ENCODE measurements at regions not wholly inside any gene's neighbourhood (a gene's known extent, or its start where the extent isn't known, plus 50 kb on each side); places are given as distances from the start of the nearest gene placed in this dataset.
A peak's percentile ranks its signal among the peaks of the same experiment; 100 is the strongest.
"Not testable (repeated sequence)": the region's sequence is repeated elsewhere in the genome, so short reads cannot be mapped to it uniquely, and the experiment has no call there.

- intact Hi-C loops (cut with micrococcal nuclease; ENCODE audit: unreplicated experiment); H3K36me3 ChIP-seq (ENCODE audit: insufficient read depth, low read length, poor library complexity, severe bottlenecking); H3K27me3 ChIP-seq (replicated peaks; ENCODE audit: insufficient read depth, low read depth, low read length, poor library complexity); H3K27ac ChIP-seq (ENCODE audit: low read depth, low read length, poor library complexity, severe bottlenecking); H3K4me3 ChIP-seq (ENCODE audit: low read depth, low read length, poor library complexity, severe bottlenecking); CTCF ChIA-PET; DNase-seq (ENCODE audit: low spot score); H3K4me1 ChIP-seq (ENCODE audit: insufficient read depth, low read length, poor library complexity, severe bottlenecking); BruUV-seq (replicated peaks); POLR2A ChIA-PET (ENCODE audit: low non-redundant PET); H3K9me3 ChIP-seq (ENCODE audit: low read depth, low read length, poor library complexity, severe bottlenecking): not testable (repeated sequence)
Observed at GRCh38 chr20:30871127-30871526, 386.3 kb upstream of the DEFB115 start.

DNA sequence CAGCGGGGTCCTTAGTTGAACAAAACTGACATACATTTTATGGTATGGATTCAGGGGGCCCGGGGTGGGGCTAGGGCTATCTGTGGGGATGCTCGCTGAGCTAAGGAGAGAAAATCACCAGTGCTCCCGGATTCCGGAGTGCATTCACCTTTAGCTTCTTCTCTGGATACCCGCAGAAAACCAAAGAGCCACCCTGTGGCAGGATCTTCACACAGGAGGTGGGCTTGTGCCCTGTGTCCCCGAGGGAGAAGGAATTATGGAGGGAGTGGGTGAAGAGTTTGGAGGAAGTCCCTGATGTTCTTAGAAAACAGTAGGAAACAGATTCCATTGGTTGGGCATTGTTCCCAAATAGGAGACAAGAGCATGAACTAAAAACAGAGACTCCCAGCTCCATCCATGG lies 385.2 kb upstream of the DEFB115 start:
- H3K4me3 ChIP-seq (ENCODE audit: low read depth, low read length, poor library complexity, severe bottlenecking); DNase-seq (ENCODE audit: low spot score); POLR2A ChIA-PET (ENCODE audit: low non-redundant PET); H3K9me3 ChIP-seq (ENCODE audit: low read depth, low read length, poor library complexity, severe bottlenecking); H3K27me3 ChIP-seq (replicated peaks; ENCODE audit: insufficient read depth, low read depth, low read length, poor library complexity); BruUV-seq (replicated peaks); H3K36me3 ChIP-seq (ENCODE audit: insufficient read depth, low read length, poor library complexity, severe bottlenecking); CTCF ChIA-PET; intact Hi-C loops (cut with micrococcal nuclease; ENCODE audit: unreplicated experiment); H3K27ac ChIP-seq (ENCODE audit: low read depth, low read length, poor library complexity, severe bottlenecking); H3K4me1 ChIP-seq (ENCODE audit: insufficient read depth, low read length, poor library complexity, severe bottlenecking): not testable (repeated sequence)

- H3K36me3 ChIP-seq (ENCODE audit: insufficient read depth, low read length, poor library complexity, severe bottlenecking); H3K4me3 ChIP-seq (ENCODE audit: low read depth, low read length, poor library complexity, severe bottlenecking); H3K27ac ChIP-seq (ENCODE audit: low read depth, low read length, poor library complexity, severe bottlenecking); DNase-seq (ENCODE audit: low spot score); BruUV-seq (replicated peaks); H3K4me1 ChIP-seq (ENCODE audit: insufficient read depth, low read length, poor library complexity, severe bottlenecking); CTCF ChIA-PET; POLR2A ChIA-PET (ENCODE audit: low non-redundant PET); H3K9me3 ChIP-seq (ENCODE audit: low read depth, low read length, poor library complexity, severe bottlenecking); H3K27me3 ChIP-seq (replicated peaks; ENCODE audit: insufficient read depth, low read depth, low read length, poor library complexity); intact Hi-C loops (cut with micrococcal nuclease; ENCODE audit: unreplicated experiment): not testable (repeated sequence)
Observed at GRCh38 chr20:30875868-30876267, 381.6 kb upstream of the DEFB115 start.

GRCh38 chr20:30891400-30891799 lies 366.1 kb upstream of the DEFB115 start:
- H3K9me3 ChIP-seq (ENCODE audit: low read depth, low read length, poor library complexity, severe bottlenecking); intact Hi-C loops (cut with micrococcal nuclease; ENCODE audit: unreplicated experiment); H3K27me3 ChIP-seq (replicated peaks; ENCODE audit: insufficient read depth, low read depth, low read length, poor library complexity); BruUV-seq (replicated peaks); H3K36me3 ChIP-seq (ENCODE audit: insufficient read depth, low read length, poor library complexity, severe bottlenecking); H3K4me1 ChIP-seq (ENCODE audit: insufficient read depth, low read length, poor library complexity, severe bottlenecking); H3K27ac ChIP-seq (ENCODE audit: low read depth, low read length, poor library complexity, severe bottlenecking); POLR2A ChIA-PET (ENCODE audit: low non-redundant PET); H3K4me3 ChIP-seq (ENCODE audit: low read depth, low read length, poor library complexity, severe bottlenecking); CTCF ChIA-PET: not testable (repeated sequence)
- peak; percentile 5 for DNase-seq (ENCODE audit: low spot score)

GRCh38 chr20:30892541-30893345 lies 364.7 kb upstream of the DEFB115 start:
- Histone ChIP-seq H3K27me3 (replicated peaks; ENCODE audit: insufficient read depth, low read depth, low read length, poor library complexity) (no peaks in the 10 kb centered on the region), H3K27ac (ENCODE audit: low read depth, low read length, poor library complexity, severe bottlenecking) (no peak overlapping the region), H3K4me1 (ENCODE audit: insufficient read depth, low read length, poor library complexity, severe bottlenecking) (no peaks in the 10 kb centered on the region), H3K4me3 (ENCODE audit: low read depth, low read length, poor library complexity, severe bottlenecking) (no peak overlapping the region), H3K36me3 (ENCODE audit: insufficient read depth, low read length, poor library complexity, severe bottlenecking) (no peaks in the 10 kb centered on the region), H3K9me3 (ENCODE audit: low read depth, low read length, poor library complexity, severe bottlenecking) (no peaks in the 10 kb centered on the region)
- DNase-seq (ENCODE audit: low spot score) = no peak
- BruUV-seq (replicated peaks) = no TSS peak
- ChIA-PET POLR2A (ENCODE audit: low non-redundant PET) (no interaction called here), CTCF (no interaction called here)
- intact Hi-C loops (cut with micrococcal nuclease; ENCODE audit: unreplicated experiment) = no loop called here
- no peak for TF ChIP-seq EZH2 (IDR thresholded peaks at IDR 0.05; ENCODE audit: borderline replicate concordance, low read depth, low read length, poor library complexity, severe bottlenecking)
- TF ChIP-seq CTCF (conservative IDR thresholded peaks at IDR 0.05; ENCODE audit: low read depth, low read length) = no peak

- H3K4me3 ChIP-seq (ENCODE audit: low read depth, low read length, poor library complexity, severe bottlenecking); H3K4me1 ChIP-seq (ENCODE audit: insufficient read depth, low read length, poor library complexity, severe bottlenecking); H3K36me3 ChIP-seq (ENCODE audit: insufficient read depth, low read length, poor library complexity, severe bottlenecking); BruUV-seq (replicated peaks); H3K27me3 ChIP-seq (replicated peaks; ENCODE audit: insufficient read depth, low read depth, low read length, poor library complexity); DNase-seq (ENCODE audit: low spot score); H3K9me3 ChIP-seq (ENCODE audit: low read depth, low read length, poor library complexity, severe bottlenecking); CTCF ChIA-PET; intact Hi-C loops (cut with micrococcal nuclease; ENCODE audit: unreplicated experiment); POLR2A ChIA-PET (ENCODE audit: low non-redundant PET); H3K27ac ChIP-seq (ENCODE audit: low read depth, low read length, poor library complexity, severe bottlenecking): not testable (repeated sequence)
Observed at GRCh38 chr20:30893346-30894314, 363.8 kb upstream of the DEFB115 start.

All from A673 (cell line).